Right kidney (tissue), 1 donor: ENCODE measurements at regions not wholly inside any gene's neighbourhood (a gene's known extent, or its start where the extent isn't known, plus 50 kb on each side); places are given as distances from the start of the nearest gene placed in this dataset.

Experiments
- DNase-seq: peaks from one replicate; pipeline ENCODE4 v3.0.0-alpha.2; 2016

- DNase-seq = no peak
Measured at GRCh38 chr19:31501427-31502195, 152.4 kb upstream of the TSHZ3 start.

DNA sequence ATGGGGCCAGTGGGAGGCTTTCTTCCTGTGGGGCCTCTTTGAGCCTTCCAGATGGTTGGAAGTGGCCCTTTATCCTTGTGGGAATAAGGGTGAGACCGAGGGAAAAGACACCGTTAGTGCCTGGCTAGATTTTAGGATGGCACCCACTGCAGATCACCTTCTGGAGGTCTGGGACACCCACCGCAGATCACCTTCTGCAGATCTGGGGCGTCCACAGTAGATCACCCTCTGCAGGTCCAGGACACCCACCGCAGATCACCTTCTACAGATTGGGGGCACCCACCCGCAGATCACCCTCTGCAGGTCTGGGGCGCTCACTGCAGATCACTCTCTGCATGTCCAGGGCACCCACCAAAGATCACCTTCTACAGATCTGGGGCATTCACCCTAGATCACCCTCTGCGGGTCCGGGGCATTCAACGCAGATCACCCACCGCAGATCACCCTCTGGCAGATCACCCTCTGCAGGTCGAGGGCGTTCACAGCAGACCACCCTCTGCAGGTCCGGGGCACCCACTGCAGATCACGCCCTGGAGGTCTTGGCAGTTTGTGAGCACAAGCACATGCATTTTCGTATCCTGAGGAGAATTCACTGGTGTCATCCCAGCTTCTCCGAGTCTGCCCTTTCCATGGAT is 153.4 kb upstream of the TSHZ3 start:
- no peak for DNase-seq

DNA sequence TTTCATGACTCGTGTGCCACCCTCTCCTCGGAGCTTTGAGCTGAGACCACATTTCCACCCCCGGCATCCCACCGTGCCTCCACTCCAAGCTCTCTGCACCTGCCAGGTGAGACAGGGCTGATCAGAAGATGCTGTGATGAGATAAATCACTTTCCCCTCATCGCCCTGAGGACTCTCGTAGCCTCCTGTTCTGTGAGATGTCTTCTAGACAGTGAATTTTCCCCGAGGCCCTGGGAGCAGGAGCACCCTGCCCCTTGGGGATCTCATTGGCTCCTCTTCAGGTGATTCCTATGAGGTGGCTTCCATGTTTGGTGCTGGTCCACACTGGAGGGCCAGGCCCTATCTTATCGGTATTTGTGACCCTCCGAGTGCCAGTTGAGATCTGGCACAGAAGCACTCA is 154.0 kb upstream of the TSHZ3 start:
- no peak for DNase-seq

- no peak for DNase-seq
Measured at GRCh38 chr19:31504221-31504620, 155.0 kb upstream of the TSHZ3 start.

GRCh38 chr19:31505596-31505910 is 156.3 kb upstream of the TSHZ3 start:
- DNase-seq = no peak

- DNase-seq = no peak
Measured at GRCh38 chr19:31506102-31506501, 156.9 kb upstream of the TSHZ3 start.

GRCh38 chr19:31510635-31511034 is 161.4 kb upstream of the TSHZ3 start:
- DNase-seq = no peak

GRCh38 chr19:31511098-31511497 is 161.9 kb upstream of the TSHZ3 start:
- no peak for DNase-seq

GRCh38 chr19:31511696-31512095 is 162.5 kb upstream of the TSHZ3 start:
- no peak for DNase-seq

DNA sequence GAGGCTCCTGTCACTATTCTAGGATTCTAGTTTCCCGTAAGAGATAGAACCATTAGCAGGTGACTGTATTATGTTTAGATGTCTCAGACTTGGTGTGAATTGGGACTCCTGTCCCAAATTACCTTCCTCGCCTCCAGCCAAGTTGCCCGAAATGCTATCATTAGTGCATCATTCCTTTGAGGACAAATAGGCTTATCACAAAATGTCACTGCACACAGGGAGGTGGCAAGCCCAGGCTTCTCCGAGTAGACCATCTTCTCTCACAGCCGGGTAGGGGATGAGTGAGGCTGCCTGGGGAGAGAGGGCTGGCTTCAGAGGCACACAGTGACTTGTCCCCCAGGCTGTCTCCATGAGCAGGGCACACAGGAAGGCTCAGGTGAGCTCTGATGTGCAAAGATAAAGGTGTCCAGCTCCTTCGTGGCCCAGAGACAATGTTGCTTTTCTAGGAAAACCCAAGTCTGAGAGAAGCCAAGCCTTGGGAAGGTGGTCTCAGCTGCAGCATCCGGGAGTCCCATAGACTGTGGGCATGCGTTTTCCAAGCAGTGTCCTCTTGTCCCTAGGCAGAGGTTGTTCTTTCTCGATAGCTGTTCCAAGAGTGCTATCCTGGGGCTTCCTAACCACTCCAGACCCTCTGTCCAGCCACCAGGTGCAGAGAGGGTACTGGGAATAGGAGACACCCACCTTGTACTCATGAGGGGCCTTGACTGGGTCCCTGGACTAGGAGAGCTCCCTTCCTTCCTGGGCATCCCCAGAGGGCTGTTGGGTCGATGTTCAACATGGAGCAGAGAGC is 163.1 kb upstream of the TSHZ3 start:
- no peak for DNase-seq

GRCh38 chr19:31513841-31514240 is 164.6 kb upstream of the TSHZ3 start:
- no peak for DNase-seq

- no peak for DNase-seq
Measured at GRCh38 chr19:31515931-31516330, 166.7 kb upstream of the TSHZ3 start.

GRCh38 chr19:31516756-31517155 is 167.5 kb upstream of the TSHZ3 start:
- no peak for DNase-seq

DNA sequence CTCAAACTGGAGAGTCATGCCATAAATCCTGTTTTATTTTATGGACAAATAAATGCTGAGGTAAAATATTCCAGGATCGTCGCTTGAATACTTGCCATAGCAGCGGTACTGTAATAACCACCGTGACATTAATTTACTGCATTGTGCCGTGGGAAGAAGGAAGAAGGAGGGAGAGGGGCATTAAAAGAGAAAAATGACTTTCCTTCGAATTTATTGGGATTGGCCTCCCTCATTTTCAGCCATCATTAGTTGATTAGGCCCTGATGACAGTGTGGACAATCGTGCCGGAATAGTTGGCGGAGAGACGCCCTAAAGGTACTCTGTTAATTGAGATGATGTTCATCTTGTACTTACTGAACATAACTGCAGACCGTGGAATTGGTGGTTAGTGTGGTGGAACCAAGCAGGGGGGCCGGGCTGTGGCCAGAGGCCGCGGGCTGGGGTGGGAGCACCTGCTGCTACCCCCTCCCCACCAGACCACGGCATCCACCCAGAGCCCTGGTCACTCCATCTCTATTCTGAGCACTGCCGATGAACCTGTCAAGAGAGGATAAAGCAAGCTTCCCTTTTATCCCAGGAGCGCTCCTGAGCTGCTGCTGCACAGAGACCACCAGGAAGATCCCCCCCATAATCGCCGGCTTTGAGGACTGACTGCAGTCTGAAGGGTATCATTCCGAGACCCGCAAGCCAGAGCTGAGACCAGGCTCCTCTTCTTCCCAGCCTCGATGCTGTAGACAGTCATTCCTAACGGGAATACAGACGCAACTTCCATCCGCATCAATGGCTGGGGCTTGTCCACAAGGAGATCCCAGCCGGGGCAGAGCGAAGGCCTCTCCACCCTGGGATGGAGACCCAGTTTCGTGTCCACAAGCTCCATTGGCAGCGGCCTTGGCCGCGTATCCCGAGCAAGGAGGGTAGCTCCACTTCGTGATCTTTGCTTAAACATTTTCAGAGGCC is 168.3 kb upstream of the TSHZ3 start:
- DNase-seq = no peak

DNA sequence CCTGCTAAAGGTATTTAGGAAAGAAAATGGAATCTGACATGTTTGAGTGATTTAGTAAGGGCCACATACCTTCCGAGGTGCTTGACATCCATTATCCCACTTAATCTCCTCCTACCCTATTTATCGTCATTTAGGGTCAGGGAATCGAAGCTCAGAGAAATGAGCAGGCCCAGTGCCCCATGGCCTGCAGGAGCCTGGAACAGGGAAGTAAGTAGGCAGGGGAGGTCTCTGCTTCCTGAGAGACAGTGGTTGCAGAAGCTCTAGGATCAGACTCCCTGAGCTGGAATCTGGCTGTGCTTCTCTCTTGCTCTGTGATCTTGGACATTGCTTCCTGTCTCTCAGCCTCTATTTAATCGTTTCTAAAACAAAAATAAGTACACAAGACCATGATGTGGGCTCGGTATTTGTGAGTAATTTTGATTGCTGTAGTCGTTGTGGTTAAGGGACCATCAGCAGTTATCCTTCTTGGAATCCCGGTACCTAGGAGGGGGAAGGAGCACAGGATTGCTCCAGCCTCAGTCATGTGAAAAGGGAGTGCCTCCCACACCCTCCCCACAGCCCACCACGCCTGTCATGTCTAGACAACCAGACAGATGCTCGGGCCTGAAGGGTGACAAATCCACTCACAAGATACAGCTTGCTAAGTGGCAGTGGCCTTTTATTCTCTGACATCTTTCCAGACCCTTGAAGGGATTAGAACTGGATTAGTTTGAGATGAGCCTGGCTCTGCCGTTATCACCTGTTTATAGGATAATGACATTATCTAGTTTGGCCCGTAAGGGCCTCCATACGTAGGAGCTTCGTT is 169.2 kb upstream of the TSHZ3 start:
- DNase-seq = no peak

DNA sequence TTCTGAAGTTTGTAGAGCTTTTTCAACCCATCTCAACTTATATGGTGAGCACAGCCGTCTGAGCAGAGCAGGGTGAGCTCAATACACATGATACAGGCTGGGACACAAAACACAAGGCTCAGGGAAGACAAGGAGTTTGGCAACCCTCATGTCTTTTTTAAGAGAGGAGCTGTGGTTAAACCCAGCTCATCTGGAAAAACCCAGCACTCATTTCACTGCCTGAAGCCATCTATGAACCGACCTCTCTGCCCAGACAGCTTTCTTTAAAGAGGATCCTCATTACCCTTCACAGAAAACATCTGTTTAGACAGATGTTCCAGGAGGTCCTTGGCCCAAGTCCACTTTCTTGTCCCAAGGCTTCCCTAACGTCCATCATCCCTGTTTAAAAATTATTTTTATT is 170.0 kb upstream of the TSHZ3 start:
- DNase-seq = no peak

DNA sequence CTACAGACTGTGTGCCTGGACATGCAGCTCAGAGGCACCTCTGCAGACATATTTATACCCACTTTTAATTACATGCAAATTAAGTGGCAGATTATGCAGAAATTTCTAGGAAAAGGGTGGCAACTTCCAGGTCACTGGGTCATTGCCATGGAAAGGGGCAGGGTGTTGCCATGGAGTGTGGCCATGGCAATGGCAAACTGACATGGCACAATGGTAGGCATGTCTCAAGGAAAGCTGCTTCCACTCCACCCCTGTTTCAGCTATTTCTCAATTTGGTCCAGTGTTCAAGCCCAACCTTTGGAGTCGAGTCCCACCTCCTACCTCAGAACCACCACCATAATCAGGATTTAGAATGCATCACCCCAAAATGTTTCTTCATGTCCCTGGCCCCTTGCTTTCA is 170.7 kb upstream of the TSHZ3 start:
- no peak for DNase-seq

DNA sequence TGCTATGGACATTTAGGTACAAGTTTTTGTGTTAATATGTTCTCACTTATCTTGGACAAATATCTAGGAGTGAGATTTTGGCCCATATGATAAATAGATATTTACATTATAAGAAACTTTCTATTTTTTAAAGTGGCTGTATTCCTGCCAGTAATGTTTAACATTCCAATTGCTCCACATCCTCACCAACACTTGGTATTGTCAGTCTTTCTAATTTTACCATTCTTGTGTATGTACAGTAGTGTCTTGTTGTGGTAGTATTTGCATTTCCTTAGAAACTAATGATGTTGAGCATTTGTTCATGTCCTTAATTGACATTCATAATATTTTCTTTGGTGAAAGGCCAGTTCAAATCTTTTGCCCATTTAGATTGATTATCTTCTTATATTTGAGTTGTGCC is 171.4 kb upstream of the TSHZ3 start:
- no peak for DNase-seq

DNA sequence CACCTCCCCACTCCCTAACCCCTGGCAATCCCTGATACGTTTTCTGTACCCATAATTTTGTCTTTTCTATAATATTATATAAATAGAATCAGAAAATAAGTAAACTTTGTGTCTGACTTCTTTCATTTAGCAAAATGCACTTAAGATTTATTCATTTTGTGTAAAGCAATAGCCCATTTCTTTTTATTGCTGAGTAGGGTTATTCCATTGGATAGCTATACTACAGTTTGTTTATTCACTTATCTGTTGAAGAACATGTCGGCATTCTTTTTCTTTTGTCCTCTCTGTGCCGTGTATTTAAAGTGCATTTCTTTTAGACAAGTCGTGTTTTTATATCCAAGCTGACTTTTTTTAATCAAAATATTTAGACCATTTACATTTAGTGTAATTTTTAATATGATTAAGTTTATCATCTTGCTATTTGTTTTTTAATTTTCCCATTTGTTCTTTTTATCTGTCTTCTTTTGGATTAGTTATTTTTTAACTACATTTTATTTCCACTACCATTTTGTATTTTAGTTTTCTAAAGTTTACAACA is 176.4 kb upstream of the TSHZ3 start:
- no peak for DNase-seq

DNA sequence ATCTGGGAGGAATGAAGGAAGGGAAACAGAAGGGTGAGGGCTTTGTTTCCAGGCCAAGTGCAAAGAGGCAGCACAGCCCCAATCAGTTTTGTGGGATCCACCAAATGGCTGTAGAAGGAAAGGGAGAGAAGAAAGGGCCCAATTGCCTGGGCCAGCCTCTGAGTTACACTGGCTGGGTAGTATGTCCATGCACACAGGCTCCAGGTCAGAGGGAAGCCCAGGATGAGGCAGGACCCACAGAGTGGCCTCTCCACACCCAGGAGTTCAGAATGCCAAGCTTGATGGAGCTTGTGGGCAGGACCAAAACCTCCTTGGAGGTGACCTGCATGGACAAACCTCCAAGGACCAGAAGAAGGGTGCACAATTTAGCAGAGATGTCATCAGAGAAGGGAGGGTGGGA is 178.2 kb upstream of the TSHZ3 start:
- DNase-seq = no peak

DNA sequence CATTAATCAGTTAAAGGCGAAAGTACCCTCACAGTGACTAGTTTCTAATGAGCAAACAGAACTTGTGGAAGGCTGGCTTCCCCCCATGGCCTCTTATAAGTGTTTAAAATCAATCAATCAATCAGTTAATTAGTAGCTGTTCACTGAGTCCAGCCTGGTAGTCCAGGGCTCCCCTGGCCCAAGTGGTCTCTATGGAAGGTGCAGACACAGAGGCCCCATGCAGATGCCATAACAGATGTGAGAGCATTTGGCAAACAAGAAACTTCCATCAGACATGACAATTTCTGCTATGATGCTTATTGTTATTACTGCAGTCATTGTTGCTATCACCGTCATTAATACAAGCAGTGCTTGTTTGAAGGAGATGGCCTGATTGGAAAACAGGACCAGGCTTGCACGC is 179.0 kb upstream of the TSHZ3 start:
- DNase-seq = no peak
